ENCODE measurements at regions not wholly inside any gene's neighbourhood (a gene's known extent, or its start where the extent isn't known, plus 50 kb on each side); places are given as distances from the start of the nearest gene placed in this dataset.

DNA sequence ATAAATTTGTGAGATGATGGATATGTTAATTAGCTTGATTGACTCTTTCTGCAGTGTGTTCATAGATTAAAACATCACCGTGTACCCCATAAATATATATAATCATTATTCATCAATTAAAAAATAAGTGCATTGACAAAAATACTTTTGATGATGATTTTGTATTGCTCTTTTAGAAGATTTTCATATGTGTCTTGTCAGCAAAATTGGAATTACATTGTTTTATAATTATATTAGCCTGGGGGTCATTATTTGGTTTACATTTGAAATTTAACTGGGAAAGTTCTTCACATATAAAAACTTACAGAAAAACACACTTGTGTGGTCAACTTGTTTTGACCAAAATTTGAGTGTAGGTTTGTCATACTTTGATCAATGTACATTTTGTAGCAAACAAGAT, 614.6 kb upstream of the ITGA1 start:
- intact Hi-C loops (cut with DNase I), result no loop called here
- no peaks in the 10 kb centered on the region for H3K36me3 ChIP-seq
- no peaks in the 10 kb centered on the region for H3K27me3 ChIP-seq
- no peak overlapping the region for H3K4me3 ChIP-seq
- TF ChIP-seq POLR2A (IDR thresholded peaks at IDR 0.05) (no peak), POLR2AphosphoS5 (IDR thresholded peaks at IDR 0.05; ENCODE audit: insufficient read depth in 1 of 2, low read depth in 1 of 2) (no peak)
- TF ChIP-seq, protein P1, sequence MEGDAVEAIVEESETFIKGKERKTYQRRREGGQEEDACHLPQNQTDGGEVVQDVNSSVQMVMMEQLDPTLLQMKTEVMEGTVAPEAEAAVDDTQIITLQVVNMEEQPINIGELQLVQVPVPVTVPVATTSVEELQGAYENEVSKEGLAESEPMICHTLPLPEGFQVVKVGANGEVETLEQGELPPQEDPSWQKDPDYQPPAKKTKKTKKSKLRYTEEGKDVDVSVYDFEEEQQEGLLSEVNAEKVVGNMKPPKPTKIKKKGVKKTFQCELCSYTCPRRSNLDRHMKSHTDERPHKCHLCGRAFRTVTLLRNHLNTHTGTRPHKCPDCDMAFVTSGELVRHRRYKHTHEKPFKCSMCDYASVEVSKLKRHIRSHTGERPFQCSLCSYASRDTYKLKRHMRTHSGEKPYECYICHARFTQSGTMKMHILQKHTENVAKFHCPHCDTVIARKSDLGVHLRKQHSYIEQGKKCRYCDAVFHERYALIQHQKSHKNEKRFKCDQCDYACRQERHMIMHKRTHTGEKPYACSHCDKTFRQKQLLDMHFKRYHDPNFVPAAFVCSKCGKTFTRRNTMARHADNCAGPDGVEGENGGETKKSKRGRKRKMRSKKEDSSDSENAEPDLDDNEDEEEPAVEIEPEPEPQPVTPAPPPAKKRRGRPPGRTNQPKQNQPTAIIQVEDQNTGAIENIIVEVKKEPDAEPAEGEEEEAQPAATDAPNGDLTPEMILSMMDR (IDR thresholded peaks at IDR 0.05), result no peak
- H3K4me1 ChIP-seq, result no peaks in the 10 kb centered on the region
- no peak for DNase-seq (ENCODE audit: extremely low spot score in 2 of 2)
- no peaks in the 10 kb centered on the region for H3K9me3 ChIP-seq
- no peak overlapping the region for H3K27ac ChIP-seq

DNA sequence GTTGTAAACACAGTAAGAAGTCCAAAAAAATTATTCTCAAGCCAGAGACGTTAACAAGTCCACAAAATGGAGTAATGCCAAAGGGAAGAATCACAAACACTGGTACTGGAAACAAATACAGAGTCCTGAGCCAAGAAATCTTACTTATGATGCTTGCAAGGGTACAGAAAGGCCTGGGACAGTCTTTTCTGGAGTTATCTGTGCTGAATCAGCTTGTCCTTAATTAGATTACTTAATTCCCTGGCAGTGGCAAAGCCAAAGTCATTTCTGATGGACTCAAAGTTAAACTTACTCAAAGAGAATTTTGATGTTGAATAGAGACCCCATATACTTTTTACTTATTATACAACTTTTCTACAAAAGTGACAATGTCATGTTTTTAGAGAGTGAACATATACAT, 610.5 kb upstream of the ITGA1 start:
- no peak overlapping the region for H3K27ac ChIP-seq
- no peaks in the 10 kb centered on the region for H3K27me3 ChIP-seq
- TF ChIP-seq POLR2A (IDR thresholded peaks at IDR 0.05) (no peak), POLR2AphosphoS5 (IDR thresholded peaks at IDR 0.05; ENCODE audit: insufficient read depth in 1 of 2, low read depth in 1 of 2) (no peak)
- TF ChIP-seq, protein P1 (IDR thresholded peaks at IDR 0.05), result no peak
- no peak for DNase-seq (ENCODE audit: extremely low spot score in 2 of 2)
- no peaks in the 10 kb centered on the region for H3K9me3 ChIP-seq
- intact Hi-C loops (cut with DNase I), result no loop called here
- H3K4me1 ChIP-seq, result no peaks in the 10 kb centered on the region
- H3K4me3 ChIP-seq, result no peak overlapping the region
- H3K36me3 ChIP-seq, result no peaks in the 10 kb centered on the region

DNA sequence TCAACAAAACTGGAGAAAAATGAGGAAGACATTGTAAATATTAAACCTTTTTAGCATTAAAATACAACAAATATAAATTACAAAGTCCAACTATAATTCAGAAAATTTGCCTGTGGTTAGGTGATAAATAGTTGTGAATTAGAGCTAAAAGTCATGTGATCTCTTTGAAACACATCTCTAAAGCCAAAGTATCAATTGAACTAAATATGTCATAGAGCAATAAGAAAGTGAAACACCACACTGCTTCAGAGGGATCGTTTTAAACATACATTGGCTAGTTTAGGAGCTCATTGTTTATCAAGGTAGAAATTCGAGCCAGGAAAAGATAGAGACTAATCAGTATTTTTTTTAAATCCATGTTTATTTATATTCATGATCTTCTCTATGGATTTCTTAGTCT, 606.3 kb upstream of the ITGA1 start:
- intact Hi-C loops (cut with DNase I), result no loop called here
- H3K9me3 ChIP-seq, result no peaks in the 10 kb centered on the region
- no peak overlapping the region for H3K27ac ChIP-seq
- TF ChIP-seq POLR2AphosphoS5 (IDR thresholded peaks at IDR 0.05; ENCODE audit: insufficient read depth in 1 of 2, low read depth in 1 of 2) (no peak), POLR2A (IDR thresholded peaks at IDR 0.05) (no peak)
- TF ChIP-seq, protein P1 (IDR thresholded peaks at IDR 0.05), result no peak
- no peaks in the 10 kb centered on the region for H3K27me3 ChIP-seq
- H3K4me1 ChIP-seq, result no peaks in the 10 kb centered on the region
- DNase-seq (ENCODE audit: extremely low spot score in 2 of 2), result no peak
- H3K4me3 ChIP-seq, result no peak overlapping the region
- H3K36me3 ChIP-seq, result no peaks in the 10 kb centered on the region

GRCh38 chr5:52190737-52191136, 597.0 kb upstream of the ITGA1 start:
- no peaks in the 10 kb centered on the region for H3K27me3 ChIP-seq
- no peak for DNase-seq (ENCODE audit: extremely low spot score in 2 of 2)
- no peak overlapping the region for H3K27ac ChIP-seq
- no peak overlapping the region for H3K4me3 ChIP-seq
- H3K36me3 ChIP-seq, result no peaks in the 10 kb centered on the region
- H3K4me1 ChIP-seq, result no peaks in the 10 kb centered on the region
- TF ChIP-seq POLR2AphosphoS5 (IDR thresholded peaks at IDR 0.05; ENCODE audit: insufficient read depth in 1 of 2, low read depth in 1 of 2) (no peak), POLR2A (IDR thresholded peaks at IDR 0.05) (no peak)
- TF ChIP-seq, protein P1 (IDR thresholded peaks at IDR 0.05), result no peak
- intact Hi-C loops (cut with DNase I), result no loop called here
- H3K9me3 ChIP-seq, result no peaks in the 10 kb centered on the region

DNA sequence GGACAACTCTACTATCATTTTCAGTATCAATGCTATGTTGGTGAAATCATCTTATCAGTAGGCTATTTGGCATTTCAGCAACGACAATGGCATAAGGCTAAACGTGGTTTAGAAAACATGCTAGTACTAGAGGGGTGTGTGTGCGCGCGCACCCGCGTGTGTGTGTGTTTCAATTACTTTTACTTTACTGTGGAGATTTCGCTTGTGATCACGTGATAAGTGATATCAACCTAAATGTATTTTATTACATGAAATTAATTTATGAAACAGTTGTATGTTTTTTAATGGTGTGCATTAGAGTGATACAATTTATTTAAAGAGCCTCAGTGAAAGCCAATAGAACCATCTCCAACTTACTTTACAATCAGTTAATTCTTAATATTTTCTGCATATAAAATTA, 587.9 kb upstream of the ITGA1 start:
- no peaks in the 10 kb centered on the region for H3K27me3 ChIP-seq
- no peak for TF ChIP-seq POLR2AphosphoS5 (IDR thresholded peaks at IDR 0.05; ENCODE audit: insufficient read depth in 1 of 2, low read depth in 1 of 2)
- TF ChIP-seq, protein P1 (IDR thresholded peaks at IDR 0.05), result no peak
- TF ChIP-seq POLR2A (IDR thresholded peaks at IDR 0.05), result no peak
- no peaks in the 10 kb centered on the region for H3K4me1 ChIP-seq
- no peak overlapping the region for H3K27ac ChIP-seq
- no peaks in the 10 kb centered on the region for H3K36me3 ChIP-seq
- intact Hi-C loops (cut with DNase I), result no loop called here
- no peak for DNase-seq (ENCODE audit: extremely low spot score in 2 of 2)
- H3K9me3 ChIP-seq, result no peaks in the 10 kb centered on the region
- no peak overlapping the region for H3K4me3 ChIP-seq

Measured in vagina (tissue), 2 donors.